RCC 7860 (cell line): ENCODE measurements at regions not wholly inside any gene's neighbourhood (a gene's known extent, or its start where the extent isn't known, plus 50 kb on each side); places are given as distances from the start of the nearest gene placed in this dataset.

Experiments
- DNase-seq: peaks from one replicate; pipeline ENCODE4 v3.0.0-alpha.2; 2015; ENCODE audit warnings: low spot score
- FAIRE-seq: peaks from 2 replicates; lab custom pipeline; 2012; peaks lifted over from hg19 to GRCh38; lab: Jason Lieb, UNC

GRCh38 chr5:60340965-60341471 is 358.9 kb downstream of the DEPDC1B start:
- DNase-seq (no peak), FAIRE-seq (no peak)

GRCh38 chr5:60340326-60340725 is 359.6 kb downstream of the DEPDC1B start:
- DNase-seq (no peak), FAIRE-seq (no peak)

- DNase-seq (no peak), FAIRE-seq (no peak)
Measured at GRCh38 chr5:60339691-60340201, 360.2 kb downstream of the DEPDC1B start.

- DNase-seq: no peak
- FAIRE-seq: no peak
Measured at GRCh38 chr5:60338846-60339245, 361.1 kb downstream of the DEPDC1B start.

- FAIRE-seq: no peak
- no peak for DNase-seq
Measured at GRCh38 chr5:60336491-60336890, 363.5 kb downstream of the DEPDC1B start.

GRCh38 chr5:60335913-60336312 is 364.1 kb downstream of the DEPDC1B start:
- FAIRE-seq: no peak
- DNase-seq: no peak

- FAIRE-seq: no peak
Measured at GRCh38 chr5:60334281-60334713, 365.7 kb downstream of the DEPDC1B start.

GRCh38 chr5:60333005-60333571 is 366.9 kb downstream of the DEPDC1B start:
- FAIRE-seq (no peak), DNase-seq (no peak)

More at GRCh38 chr5:60334281-60334713, 365.7 kb downstream of the DEPDC1B start:
- peak; percentile 5 for DNase-seq

GRCh38 chr5:60332244-60333004 is 367.5 kb downstream of the DEPDC1B start:
- FAIRE-seq (no peak), DNase-seq (peak; percentile 8)

- DNase-seq (no peak), FAIRE-seq (no peak)
Measured at GRCh38 chr5:60330236-60330635, 369.7 kb downstream of the DEPDC1B start.

GRCh38 chr5:60325870-60326269 is 374.1 kb downstream of the DEPDC1B start:
- DNase-seq (no peak), FAIRE-seq (no peak)

- no peak for DNase-seq
- no peak for FAIRE-seq
Measured at GRCh38 chr5:60323596-60323995, 376.4 kb downstream of the DEPDC1B start.

- FAIRE-seq (no peak), DNase-seq (no peak)
Measured at GRCh38 chr5:60312098-60312497, 387.9 kb downstream of the DEPDC1B start.

GRCh38 chr5:60299944-60300343 is 400.0 kb downstream of the DEPDC1B start:
- FAIRE-seq (no peak), DNase-seq (no peak)

GRCh38 chr5:60297658-60298057 is 402.3 kb downstream of the DEPDC1B start:
- DNase-seq (no peak), FAIRE-seq (no peak)

- FAIRE-seq (no peak), DNase-seq (no peak)
Measured at GRCh38 chr5:60295423-60295822, 401.9 kb upstream of the PDE4D start.

- no peak for FAIRE-seq
- DNase-seq: no peak
Measured at GRCh38 chr5:60293518-60293917, 400.0 kb upstream of the PDE4D start.

- peak; percentile 8 for DNase-seq
- FAIRE-seq: no peak
Measured at GRCh38 chr5:60287174-60287771, 393.7 kb upstream of the PDE4D start.

- DNase-seq (no peak), FAIRE-seq (no peak)
Measured at GRCh38 chr5:60285910-60286309, 392.4 kb upstream of the PDE4D start.

- FAIRE-seq: no peak
- DNase-seq: no peak
Measured at GRCh38 chr5:60280943-60281342, 387.4 kb upstream of the PDE4D start.

GRCh38 chr5:60277941-60278340 is 384.4 kb upstream of the PDE4D start:
- FAIRE-seq: no peak
- no peak for DNase-seq

- FAIRE-seq (no peak), DNase-seq (no peak)
Measured at GRCh38 chr5:60274747-60275146, 381.2 kb upstream of the PDE4D start.
